ENCODE measurements at regions not wholly inside any gene's neighbourhood (a gene's known extent, or its start where the extent isn't known, plus 50 kb on each side); places are given as distances from the start of the nearest gene placed in this dataset.

DNA sequence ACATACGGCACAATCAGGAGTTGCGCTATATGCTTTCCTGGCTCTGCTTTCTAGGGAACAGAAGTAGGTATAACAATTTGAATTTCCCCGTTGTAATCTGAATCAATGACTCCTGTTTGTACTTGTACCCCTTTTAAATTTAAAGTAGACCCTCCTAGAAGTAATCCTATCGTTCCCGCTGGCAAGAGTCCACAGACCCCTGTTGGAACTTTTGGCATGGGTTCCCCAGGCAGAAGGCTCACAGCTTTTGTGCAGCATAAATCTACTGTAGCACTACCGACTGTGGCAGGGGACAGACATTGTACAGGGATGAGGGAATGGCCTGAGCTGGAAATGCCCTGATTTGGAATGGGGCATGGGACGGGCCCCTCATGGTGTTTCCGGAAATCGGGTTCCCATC is 705.2 kb downstream of the LRFN5 start:
- no peak overlapping the region for H3K4me3 Mint-ChIP-seq

DNA sequence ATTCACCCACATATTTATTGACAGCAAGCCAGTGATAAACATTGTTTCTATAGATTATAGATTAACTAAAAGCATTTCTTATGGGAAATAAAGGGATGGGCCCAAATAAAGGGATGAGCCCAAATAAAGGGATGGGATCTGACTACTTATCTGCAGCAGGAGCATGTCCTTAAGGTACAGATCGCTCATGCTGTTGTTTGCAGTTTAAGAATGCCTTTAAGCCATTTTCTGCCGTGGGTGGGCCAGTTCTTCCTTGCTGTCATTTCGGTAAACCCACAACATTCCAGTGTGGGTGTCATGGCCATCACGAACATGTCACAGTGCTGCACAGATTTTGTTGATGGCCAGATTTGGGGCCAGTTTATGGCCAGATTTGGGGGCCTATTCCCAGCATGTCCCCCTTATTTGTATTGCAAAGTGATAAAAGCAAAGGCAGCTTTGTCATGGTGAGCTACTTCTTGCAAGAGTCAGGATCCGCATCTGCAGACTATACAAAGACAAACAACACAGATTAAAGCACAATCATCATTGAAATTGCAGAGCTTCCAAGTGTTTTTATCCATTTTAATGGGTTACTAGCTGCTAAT is 700.7 kb downstream of the LRFN5 start:
- Mint-ChIP-seq H3K27ac (no peak overlapping the region), H3K9me3 (peaks cover 50% of the 10 kb centered on the region), H3K4me1 (ENCODE audit: low read depth) (no peaks in the 10 kb centered on the region), H3K4me3 (no peak overlapping the region), H3K27me3 (ENCODE audit: insufficient read depth) (no peaks in the 10 kb centered on the region; the same call in 1 of the 2 replicates), H3K36me3 (ENCODE audit: low read depth) (no peaks in the 10 kb centered on the region)
- no peak for DNase-seq
- TF ChIP-seq, protein P1, sequence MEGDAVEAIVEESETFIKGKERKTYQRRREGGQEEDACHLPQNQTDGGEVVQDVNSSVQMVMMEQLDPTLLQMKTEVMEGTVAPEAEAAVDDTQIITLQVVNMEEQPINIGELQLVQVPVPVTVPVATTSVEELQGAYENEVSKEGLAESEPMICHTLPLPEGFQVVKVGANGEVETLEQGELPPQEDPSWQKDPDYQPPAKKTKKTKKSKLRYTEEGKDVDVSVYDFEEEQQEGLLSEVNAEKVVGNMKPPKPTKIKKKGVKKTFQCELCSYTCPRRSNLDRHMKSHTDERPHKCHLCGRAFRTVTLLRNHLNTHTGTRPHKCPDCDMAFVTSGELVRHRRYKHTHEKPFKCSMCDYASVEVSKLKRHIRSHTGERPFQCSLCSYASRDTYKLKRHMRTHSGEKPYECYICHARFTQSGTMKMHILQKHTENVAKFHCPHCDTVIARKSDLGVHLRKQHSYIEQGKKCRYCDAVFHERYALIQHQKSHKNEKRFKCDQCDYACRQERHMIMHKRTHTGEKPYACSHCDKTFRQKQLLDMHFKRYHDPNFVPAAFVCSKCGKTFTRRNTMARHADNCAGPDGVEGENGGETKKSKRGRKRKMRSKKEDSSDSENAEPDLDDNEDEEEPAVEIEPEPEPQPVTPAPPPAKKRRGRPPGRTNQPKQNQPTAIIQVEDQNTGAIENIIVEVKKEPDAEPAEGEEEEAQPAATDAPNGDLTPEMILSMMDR (IDR thresholded peaks at IDR 0.05) = no peak

More for the DNA sequence above, 705.2 kb downstream of the LRFN5 start:
- Mint-ChIP-seq H3K27me3 (ENCODE audit: insufficient read depth) (no peaks in the 10 kb centered on the region; the same call in 1 of the 2 replicates), H3K9me3 (peaks cover 51% of the 10 kb centered on the region), H3K4me1 (ENCODE audit: low read depth) (no peaks in the 10 kb centered on the region), H3K27ac (no peak overlapping the region), H3K36me3 (ENCODE audit: low read depth) (no peaks in the 10 kb centered on the region)
- no peak for DNase-seq
- TF ChIP-seq, protein P1 (IDR thresholded peaks at IDR 0.05) = no peak

DNA sequence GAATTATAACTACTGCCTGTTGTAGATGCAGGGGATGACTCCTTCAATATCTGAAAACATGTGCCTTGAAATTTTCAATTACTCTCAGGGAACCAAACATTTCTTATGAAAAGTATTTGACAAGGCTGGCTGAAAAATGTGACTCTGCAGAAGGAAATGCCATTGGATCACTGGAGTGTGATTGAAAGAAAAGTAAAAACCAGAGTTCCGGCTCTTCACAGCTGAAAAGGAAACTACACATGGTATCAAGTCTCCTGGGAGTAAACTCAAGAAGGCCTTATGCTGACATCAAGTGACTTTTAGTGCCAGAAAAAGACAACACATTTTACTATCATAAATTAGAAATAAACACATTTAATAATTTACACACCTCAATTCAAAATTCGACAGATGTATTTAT is 693.0 kb downstream of the LRFN5 start:
- DNase-seq = no peak
- no peak overlapping the region for H3K27ac Mint-ChIP-seq
- H3K27me3 Mint-ChIP-seq (ENCODE audit: insufficient read depth) = no peaks in the 10 kb centered on the region
- no peaks in the 10 kb centered on the region for H3K4me1 Mint-ChIP-seq (ENCODE audit: low read depth)
- H3K9me3 Mint-ChIP-seq = peaks cover 27% of the 10 kb centered on the region
- TF ChIP-seq, protein P1 (IDR thresholded peaks at IDR 0.05) = no peak
- H3K4me3 Mint-ChIP-seq = no peak overlapping the region
- H3K36me3 Mint-ChIP-seq (ENCODE audit: low read depth) = no peaks in the 10 kb centered on the region

DNA sequence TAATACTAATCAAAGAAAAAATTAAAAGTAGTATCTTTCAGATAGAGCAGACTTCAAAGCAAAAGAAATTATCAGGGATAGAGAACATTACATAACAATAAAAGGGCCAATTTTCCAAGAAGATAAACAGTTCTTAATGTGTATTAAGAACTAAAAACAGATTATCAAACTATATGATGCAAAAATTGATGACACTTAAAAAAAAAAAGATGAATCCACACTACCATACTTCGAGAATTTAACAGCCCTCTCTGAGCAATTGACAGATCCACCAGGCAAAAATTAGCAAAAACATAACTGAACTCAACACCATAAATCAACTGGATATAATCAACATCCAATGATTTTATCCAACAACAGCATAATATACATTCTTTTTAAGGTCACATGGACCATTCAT is 686.5 kb downstream of the LRFN5 start:
- no peak overlapping the region for H3K27ac Mint-ChIP-seq
- H3K36me3 Mint-ChIP-seq (ENCODE audit: low read depth) = no peaks in the 10 kb centered on the region
- no peak for DNase-seq
- no peaks in the 10 kb centered on the region for H3K4me1 Mint-ChIP-seq (ENCODE audit: low read depth)
- H3K9me3 Mint-ChIP-seq = peaks cover 46% of the 10 kb centered on the region
- H3K4me3 Mint-ChIP-seq = no peak overlapping the region
- no peaks in the 10 kb centered on the region for H3K27me3 Mint-ChIP-seq (ENCODE audit: insufficient read depth)
- TF ChIP-seq, protein P1 (IDR thresholded peaks at IDR 0.05) = no peak

DNA sequence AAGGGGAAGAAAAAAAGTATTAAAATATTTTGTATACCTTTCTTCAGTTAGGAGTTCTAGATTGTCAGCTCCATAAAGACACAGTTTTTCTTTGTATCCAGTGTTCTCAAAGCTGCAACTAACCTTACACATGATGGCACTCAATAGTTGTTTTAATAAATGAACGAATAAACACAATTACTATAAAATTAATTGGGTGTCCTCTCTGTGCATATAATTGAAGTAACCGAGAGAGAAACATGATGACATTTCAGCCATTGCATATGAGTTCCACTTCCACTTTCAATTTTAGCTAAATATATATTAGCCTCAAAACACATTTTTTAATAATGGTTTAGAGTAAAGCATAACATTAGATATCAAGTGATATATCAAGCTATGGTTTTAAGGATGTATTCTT is 671.2 kb downstream of the LRFN5 start:
- Mint-ChIP-seq H3K36me3 (ENCODE audit: low read depth) (no peaks in the 10 kb centered on the region), H3K27ac (no peak overlapping the region), H3K27me3 (ENCODE audit: insufficient read depth) (no peaks in the 10 kb centered on the region), H3K4me1 (ENCODE audit: low read depth) (no peaks in the 10 kb centered on the region), H3K9me3 (peaks cover 26% of the 10 kb centered on the region; the same call in 1 of the 2 replicates), H3K4me3 (no peak overlapping the region; the same call in 1 of the 2 replicates)
- no peak for DNase-seq
- TF ChIP-seq, protein P1 (IDR thresholded peaks at IDR 0.05) = no peak

All from HFFc6 (cell line).